ENCODE measurements at regions not wholly inside any gene's neighbourhood (a gene's known extent, or its start where the extent isn't known, plus 50 kb on each side); places are given as distances from the start of the nearest gene placed in this dataset.
A peak's percentile ranks its signal among the peaks of the same experiment; 100 is the strongest.
"Not testable (repeated sequence)": the region's sequence is repeated elsewhere in the genome, so short reads cannot be mapped to it uniquely, and the experiment has no call there.

- DNase-seq = no peak
Measured at GRCh38 chr3:103189941-103190340, 755.1 kb downstream of the ZPLD1 start.

GRCh38 chr3:103195216-103195615, 760.4 kb downstream of the ZPLD1 start:
- no peak for DNase-seq

GRCh38 chr3:103203441-103203840, 768.6 kb downstream of the ZPLD1 start:
- DNase-seq = no peak

- no peak for DNase-seq
Measured at GRCh38 chr3:103210583-103210982, 775.8 kb downstream of the ZPLD1 start.

- DNase-seq = peak in 1 of 3 donors; percentile 3
Measured at GRCh38 chr3:103218146-103218545, 783.3 kb downstream of the ZPLD1 start.

GRCh38 chr3:103218793-103219192, 784.0 kb downstream of the ZPLD1 start:
- DNase-seq = no peak

- no peak for DNase-seq
Measured at GRCh38 chr3:103227651-103228050, 792.8 kb downstream of the ZPLD1 start.

- DNase-seq = no peak
Measured at GRCh38 chr3:103247459-103247858, 812.6 kb downstream of the ZPLD1 start.

- DNase-seq = not testable (repeated sequence)
Measured at GRCh38 chr3:103254827-103255226, 820.0 kb downstream of the ZPLD1 start.

GRCh38 chr3:103269287-103269686, 834.5 kb downstream of the ZPLD1 start:
- DNase-seq = no peak

GRCh38 chr3:103271575-103271974, 836.8 kb downstream of the ZPLD1 start:
- no peak for DNase-seq

- peak in 2 of 3 donors; percentile 3 for DNase-seq
Measured at GRCh38 chr3:103295974-103296570, 861.3 kb downstream of the ZPLD1 start.

GRCh38 chr3:103297502-103297901, 862.7 kb downstream of the ZPLD1 start:
- not testable (repeated sequence) for DNase-seq

GRCh38 chr3:103306104-103306503, 871.3 kb downstream of the ZPLD1 start:
- no peak for DNase-seq

- DNase-seq = no peak
Measured at GRCh38 chr3:103308921-103309320, 874.1 kb downstream of the ZPLD1 start.

GRCh38 chr3:103319912-103320311, 885.1 kb downstream of the ZPLD1 start:
- no peak for DNase-seq

- no peak for DNase-seq
Measured at GRCh38 chr3:103337179-103337845, 902.5 kb downstream of the ZPLD1 start.

- no peak for DNase-seq
Measured at GRCh38 chr3:103341078-103341606, 906.3 kb downstream of the ZPLD1 start.

- DNase-seq = no peak
Measured at GRCh38 chr3:103342205-103342731, 907.5 kb downstream of the ZPLD1 start.

GRCh38 chr3:103349760-103350159, 914.9 kb downstream of the ZPLD1 start:
- DNase-seq = no peak

GRCh38 chr3:103365467-103365866, 930.7 kb downstream of the ZPLD1 start:
- DNase-seq = no peak

GRCh38 chr3:103367481-103367880, 932.7 kb downstream of the ZPLD1 start:
- no peak for DNase-seq

- no peak for DNase-seq
Measured at GRCh38 chr3:103371411-103371810, 936.6 kb downstream of the ZPLD1 start.

GRCh38 chr3:103372031-103372430, 937.2 kb downstream of the ZPLD1 start:
- no peak for DNase-seq

All from suppressor macrophage treated with lipopolysaccharide for 1 hour (primary cell).